H9 (cell line): ENCODE measurements at regions not wholly inside any gene's neighbourhood (a gene's known extent, or its start where the extent isn't known, plus 50 kb on each side); places are given as distances from the start of the nearest gene placed in this dataset.
A peak's percentile ranks its signal among the peaks of the same experiment; 100 is the strongest.

Experiments
- DNase-seq: peaks from one replicate; pipeline ENCODE4 v3.0.0-alpha.2; 2017
- H2AFZ ChIP-seq: one replicate; pipeline ENCODE4 v1.6.1; 2013; ENCODE audit warnings: mild to moderate bottlenecking, low read length, control low read depth, moderate library complexity
- H2AK5ac ChIP-seq: 2 replicates; pipeline ENCODE4 v1.6.1; 2013; ENCODE audit warnings: low read length, control low read depth, mixed read lengths; ENCODE audit not compliant: insufficient read length
- H2BK120ac ChIP-seq: one replicate; pipeline ENCODE4 v1.6.1; 2013; ENCODE audit warnings: low read depth, mild to moderate bottlenecking, low read length, control low read depth, inconsistent platforms; ENCODE audit not compliant: poor library complexity, severe bottlenecking
- H2BK12ac ChIP-seq: 2 replicates; pipeline ENCODE4 v1.6.1; 2013; ENCODE audit warnings: low read length, control low read depth, mixed read lengths, low read depth; ENCODE audit not compliant: insufficient read length
- H2BK15ac ChIP-seq: 2 replicates; pipeline ENCODE4 v1.6.1; 2013; ENCODE audit warnings: low read depth, low read length, control low read depth
- H2BK20ac ChIP-seq: one replicate; pipeline ENCODE4 v1.6.1; 2013; ENCODE audit warnings: low read depth, mild to moderate bottlenecking, low read length, control low read depth, inconsistent platforms; ENCODE audit not compliant: poor library complexity, severe bottlenecking
- H2BK5ac ChIP-seq: 2 replicates; pipeline ENCODE4 v1.6.1; 2013; ENCODE audit warnings: low read length, control low read depth, mixed read lengths; ENCODE audit not compliant: insufficient read length
- H3K14ac ChIP-seq: 2 replicates; pipeline ENCODE4 v1.6.1; 2013; ENCODE audit warnings: low read length, control low read depth; ENCODE audit not compliant: insufficient read depth
- H3K18ac ChIP-seq: 2 replicates; pipeline ENCODE4 v1.6.1; 2013; ENCODE audit warnings: low read depth, mild to moderate bottlenecking, mixed read lengths, low read length, control low read depth; ENCODE audit not compliant: insufficient read length
- H3K23ac ChIP-seq: 2 replicates; pipeline ENCODE4 v1.6.1; 2013; ENCODE audit warnings: low read length, control low read depth, mixed read lengths, low read depth; ENCODE audit not compliant: insufficient read length
- H3K23me2 ChIP-seq: 2 replicates; pipeline ENCODE4 v1.6.1; 2013; ENCODE audit warnings: low read depth, mild to moderate bottlenecking, mixed read lengths, low read length, control low read depth; ENCODE audit not compliant: insufficient read length, poor library complexity, severe bottlenecking
- H3K27ac ChIP-seq: 2 replicates; pipeline ENCODE4 v1.5.1; 2013; ENCODE audit warnings: low read length, control low read depth, mixed read lengths, low read depth; ENCODE audit not compliant: insufficient read length
- H3K27me3 ChIP-seq: 2 replicates; pipeline ENCODE4 v1.6.1; 2013; ENCODE audit warnings: low read length, control low read depth, inconsistent platforms; ENCODE audit not compliant: insufficient read depth
- H3K4ac ChIP-seq: 2 replicates; pipeline ENCODE4 v1.6.1; 2013; ENCODE audit warnings: low read depth, mild to moderate bottlenecking, control low read depth, inconsistent platforms, low read length, moderate library complexity
- H3K4me1 ChIP-seq: 2 replicates; pipeline ENCODE4 v1.6.1; 2013; ENCODE audit warnings: low read length, control low read depth, inconsistent platforms; ENCODE audit not compliant: insufficient read depth
- H3K4me2 ChIP-seq: 2 replicates; pipeline ENCODE4 v1.6.1; 2013; ENCODE audit warnings: low read length, control low read depth, mixed read lengths; ENCODE audit not compliant: insufficient read length, insufficient read depth
- H3K56ac ChIP-seq: 2 replicates; pipeline ENCODE4 v1.6.1; 2013; ENCODE audit warnings: low read depth, mild to moderate bottlenecking, mixed read lengths, low read length, control low read depth; ENCODE audit not compliant: insufficient read length
- H3K79me1 ChIP-seq: 2 replicates; pipeline ENCODE4 v1.6.1; 2013; ENCODE audit warnings: low read depth, mild to moderate bottlenecking, moderate library complexity, low read length, control low read depth, inconsistent platforms; ENCODE audit not compliant: insufficient read depth, poor library complexity, severe bottlenecking
- H3K79me2 ChIP-seq: 2 replicates; pipeline ENCODE4 v1.6.1; 2013; ENCODE audit warnings: low read length, control low read depth, inconsistent platforms; ENCODE audit not compliant: insufficient read depth
- H3K9ac ChIP-seq: 2 replicates; pipeline ENCODE4 v1.6.1; 2013; ENCODE audit warnings: low read length, control low read depth, mixed read lengths; ENCODE audit not compliant: insufficient read length; ENCODE audit errors: extremely low read depth
- H3K9me3 ChIP-seq: one replicate; pipeline ENCODE4 v1.6.1; 2013; ENCODE audit warnings: low read depth, low read length, inconsistent platforms; ENCODE audit not compliant: control insufficient read depth
- H3T11ph ChIP-seq: one replicate; pipeline ENCODE4 v1.6.1; 2013; ENCODE audit warnings: mild to moderate bottlenecking, low read length, control low read depth, inconsistent platforms
- H4K20me1 ChIP-seq: one replicate; pipeline ENCODE4 v1.6.1; 2013; ENCODE audit not compliant: control insufficient read depth, insufficient read length, insufficient read depth
- H4K5ac ChIP-seq: 2 replicates; pipeline ENCODE4 v1.6.1; 2013; ENCODE audit warnings: low read depth, mild to moderate bottlenecking, mixed read lengths, low read length, control low read depth; ENCODE audit not compliant: insufficient read length
- H4K8ac ChIP-seq: replicated peaks from 2 replicates; pipeline ENCODE4 v1.6.1; 2013; ENCODE audit warnings: low read length, control low read depth, mixed read lengths, low read depth; ENCODE audit not compliant: insufficient read length
- H4K91ac ChIP-seq: 2 replicates; pipeline ENCODE4 v1.6.1; 2013; ENCODE audit warnings: low read depth, mild to moderate bottlenecking, moderate library complexity, mixed read lengths, low read length, control low read depth; ENCODE audit not compliant: insufficient read length
- H3K27ac Mint-ChIP-seq, 3 experiments: 2 replicates in 2 of 3; 3 replicates in 1 of 3; pipeline ENCODE4 v1.8.0; 2020 to 2021; ENCODE audit warnings: mixed read lengths in 3 of 3, mild to moderate bottlenecking in 1 of 3, moderate library complexity in 1 of 3
- H3K27me3 Mint-ChIP-seq: 2 replicates; pipeline ENCODE4 v1.8.0; 2021; ENCODE audit warnings: low read depth, mild to moderate bottlenecking, moderate library complexity, mixed read lengths
- H3K36me3 Mint-ChIP-seq, 3 experiments: 2 replicates in 2 of 3; 3 replicates in 1 of 3; pipeline ENCODE4 v1.8.0; 2020 to 2021; ENCODE audit warnings: low read depth in 3 of 3, mixed read lengths in 3 of 3; ENCODE audit not compliant: insufficient read depth in 1 of 3
- H3K4me1 Mint-ChIP-seq, 2 experiments: 2 replicates each; pipeline ENCODE4 v1.8.0; 2020; ENCODE audit warnings: mixed read lengths in 2 of 2
- H3K4me3 Mint-ChIP-seq, 2 experiments: 2 replicates in 1 of 2; 3 replicates in 1 of 2; pipeline ENCODE4 v1.8.0; 2020 to 2021; ENCODE audit warnings: mild to moderate bottlenecking in 2 of 2, mixed read lengths in 2 of 2, moderate library complexity in 1 of 2
- H3K9me3 Mint-ChIP-seq, 2 experiments: 2 replicates in 1 of 2; 3 replicates in 1 of 2; pipeline ENCODE4 v1.8.0; 2020; ENCODE audit warnings: mild to moderate bottlenecking in 2 of 2, mixed read lengths in 2 of 2, moderate library complexity in 1 of 2
- CTCF ChIP-seq: fragments of 200-600 bp; sonication (generic); conservative IDR thresholded peaks from 3 replicates; pipeline ENCODE4 v1.8.0; 2021; ENCODE audit warnings: antibody characterized with exemption, mild to moderate bottlenecking
- WGBS: extraction: QIAGEN DNeasy Blood & Tissue Kit; methylation state at CpG from one replicate; pipeline ENCODE4 v1.1.7; 2013; ENCODE audit warnings: missing lambda C conversion rate, low lambda C conversion rate, mixed read lengths; ENCODE audit not compliant: insufficient read length; ENCODE audit errors: extremely low coverage; 5-methylcytosine and 5-hydroxymethylcytosine counted together

- no peak overlapping the region for H3K23ac ChIP-seq
- no peaks in the 10 kb centered on the region for H3K23me2 ChIP-seq
- no peak overlapping the region for H3K9ac ChIP-seq
- peaks cover 6 to 9% of the 10 kb centered on the region in 2 experiments for H3K4me1 Mint-ChIP-seq
- no peak overlapping the region for H2BK120ac ChIP-seq
- H3T11ph ChIP-seq: no peak overlapping the region
- H3K9me3 ChIP-seq: no peaks in the 10 kb centered on the region
- H3K18ac ChIP-seq: no peak overlapping the region
- no peak overlapping the region for H2BK15ac ChIP-seq
- no peak overlapping the region for H3K27ac ChIP-seq
- H2AFZ ChIP-seq: no peak overlapping the region
- no peaks in the 10 kb centered on the region for H3K27me3 ChIP-seq
- no peak overlapping the region for H2BK12ac ChIP-seq
- H3K4me3 Mint-ChIP-seq: no peak overlapping the region
- H3K14ac ChIP-seq: no peak overlapping the region
- H3K4me1 ChIP-seq: no peaks in the 10 kb centered on the region
- no peak overlapping the region for H3K4me2 ChIP-seq
- no peaks in the 10 kb centered on the region for H4K20me1 ChIP-seq
- H3K36me3 Mint-ChIP-seq: peaks cover 0 to 4% (median 0%) of the 10 kb centered on the region in 3 experiments; a peak in 2 of 7 replicates
- H2BK5ac ChIP-seq: no peak overlapping the region
- no peak for TF ChIP-seq CTCF
- H3K4ac ChIP-seq: no peak overlapping the region
- no peak overlapping the region for H2BK20ac ChIP-seq
- no peaks in the 10 kb centered on the region for H3K79me2 ChIP-seq
- no peaks in the 10 kb centered on the region for H3K79me1 ChIP-seq
- no peak for DNase-seq
- H2AK5ac ChIP-seq: no peak overlapping the region
- H3K9me3 Mint-ChIP-seq: no peaks in the 10 kb centered on the region; a peak in 1 of 5 replicates
- no peak overlapping the region for H4K8ac ChIP-seq
- no peaks in the 10 kb centered on the region for H3K27me3 Mint-ChIP-seq
- WGBS: no CpG with 5 or more reads among the region's 1 CpG
- H4K91ac ChIP-seq: no peak overlapping the region
- no peak overlapping the region for H4K5ac ChIP-seq
- no peak overlapping the region for H3K56ac ChIP-seq
- peak overlapping the region in 1 of 3 experiments; percentile 28; a peak in 1 of 7 replicates for H3K27ac Mint-ChIP-seq
These were observed 534.4 kb upstream of the SLC39A10 start for GRCh38 chr2:195122653-195123052.
